OCI-LY3 (cell line): ENCODE measurements at regions not wholly inside any gene's neighbourhood (a gene's known extent, or its start where the extent isn't known, plus 50 kb on each side); places are given as distances from the start of the nearest gene placed in this dataset.

Experiments
- H2AFZ ChIP-seq: fragments of 200-600, 300-600 bp; shearing (Covaris generic); 2 replicates; pipeline ENCODE4 v1.6.0; 2014; ENCODE audit warnings: antibody characterized with exemption, low read depth, low read length
- H3K27ac ChIP-seq: fragments of 200-600, 300-600 bp; sonication (generic); 2 replicates; pipeline ENCODE4 v1.5.1; 2014; ENCODE audit warnings: mild to moderate bottlenecking, low read length, moderate library complexity, mixed read lengths
- H3K27me3 ChIP-seq: fragments of 200-600, 300-600 bp; sonication (generic); 2 replicates; pipeline ENCODE4 v1.6.1; 2014; ENCODE audit warnings: low read depth, low read length, mixed read lengths
- H3K36me3 ChIP-seq: fragments of 200-600, 300-600 bp; sonication (generic); replicated peaks from 2 replicates; pipeline ENCODE3; 2014; ENCODE audit warnings: low read depth, low read length, mixed read lengths
- H3K4me1 ChIP-seq: fragments of 300-600, 200-600 bp; sonication (generic); 2 replicates; pipeline ENCODE4 v1.6.1; 2014; ENCODE audit warnings: low read length, mixed read lengths
- H3K4me2 ChIP-seq: fragments of 200-600, 300-600 bp; sonication (generic); 2 replicates; pipeline ENCODE4 v1.6.1; 2014; ENCODE audit warnings: low read length, mixed read lengths
- H3K4me3 ChIP-seq: fragments of 300-600, 200-600 bp; sonication (generic); 2 replicates; pipeline ENCODE4 v1.5.1; 2014; ENCODE audit warnings: antibody characterized with exemption, mild to moderate bottlenecking, low read length, moderate library complexity
- H3K79me2 ChIP-seq: fragments of 300-600, 200-600 bp; shearing (Covaris generic); 2 replicates; pipeline ENCODE4 v1.6.1; 2014; ENCODE audit warnings: mild to moderate bottlenecking, low read length, mixed read lengths
- H3K9ac ChIP-seq: fragments of 300-600, 200-600 bp; shearing (Covaris generic); 2 replicates; pipeline ENCODE4 v1.6.0; 2014; ENCODE audit warnings: mild to moderate bottlenecking, low read length, moderate library complexity
- H3K9me3 ChIP-seq: fragments of 200-600, 300-600 bp; shearing (Covaris generic); 2 replicates; pipeline ENCODE4 v1.6.1; 2014; ENCODE audit warnings: low read length, mixed read lengths; ENCODE audit not compliant: insufficient read depth
- H4K20me1 ChIP-seq: fragments of 200-600, 300-600 bp; sonication (generic); 2 replicates; pipeline ENCODE4 v1.6.1; 2016; ENCODE audit warnings: low read length, mixed read lengths; ENCODE audit not compliant: insufficient read depth
- EZH2phosphoT487 ChIP-seq: fragments of 200-600 bp; shearing (Covaris generic); IDR thresholded peaks from 2 replicates; pipeline ENCODE4 v1.6.1; 2018; ENCODE audit warnings: antibody characterized with exemption, mixed run types, low read depth
- TF ChIP-seq, protein P1 (sequence below): fragments of 200-600, 300-600 bp; sonication (generic); IDR thresholded peaks from 2 replicates; pipeline ENCODE4 v1.5.1; 2014; ENCODE audit warnings: antibody characterized with exemption, low read length, low read depth

DNA sequence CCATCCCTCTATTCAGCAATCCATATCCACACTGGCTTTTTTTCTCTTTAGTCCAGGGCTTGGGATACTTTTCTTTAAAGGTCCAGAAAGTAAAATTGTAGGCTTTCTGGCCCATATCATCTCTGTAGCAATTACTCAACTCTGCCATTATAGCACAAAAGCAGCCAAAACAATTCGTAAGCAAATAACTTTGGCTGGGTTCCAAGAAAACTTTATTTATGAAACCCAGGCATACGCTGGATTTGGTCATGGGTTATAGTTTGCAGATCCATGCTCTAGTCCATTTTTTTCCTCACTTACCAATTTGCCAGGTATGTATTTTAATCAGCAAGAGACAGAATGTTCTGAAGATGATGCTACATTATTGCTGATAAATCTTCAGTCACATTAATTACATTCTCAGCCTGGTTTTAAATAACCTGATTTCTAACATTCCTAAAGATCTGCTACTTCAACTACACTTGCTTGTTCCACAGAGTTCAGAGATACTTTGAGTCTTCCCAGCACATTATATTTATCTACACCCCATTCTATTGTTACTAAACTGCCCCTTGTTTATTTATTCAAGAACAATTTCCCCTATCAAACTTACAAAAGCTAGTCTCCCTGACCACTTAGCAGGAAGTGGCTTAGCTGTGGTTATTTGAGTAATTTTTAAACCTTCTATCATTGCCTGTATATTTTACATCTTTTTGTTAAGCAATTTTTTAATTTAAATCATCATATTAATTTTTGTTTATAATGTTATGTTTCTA lies 161.0 kb downstream of the ISL1 start:
- Histone ChIP-seq H3K4me1 (no peaks in the 10 kb centered on the region), H3K27me3 (no peaks in the 10 kb centered on the region), H3K4me3 (no peak overlapping the region), H3K9me3 (no peaks in the 10 kb centered on the region), H3K27ac (no peak overlapping the region), H2AFZ (no peak overlapping the region), H3K4me2 (no peak overlapping the region), H3K79me2 (no peaks in the 10 kb centered on the region), H3K36me3 (no peaks in the 10 kb centered on the region), H4K20me1 (no peaks in the 10 kb centered on the region), H3K9ac (no peak overlapping the region)
- no peak for TF ChIP-seq EZH2phosphoT487
- TF ChIP-seq, protein P1, sequence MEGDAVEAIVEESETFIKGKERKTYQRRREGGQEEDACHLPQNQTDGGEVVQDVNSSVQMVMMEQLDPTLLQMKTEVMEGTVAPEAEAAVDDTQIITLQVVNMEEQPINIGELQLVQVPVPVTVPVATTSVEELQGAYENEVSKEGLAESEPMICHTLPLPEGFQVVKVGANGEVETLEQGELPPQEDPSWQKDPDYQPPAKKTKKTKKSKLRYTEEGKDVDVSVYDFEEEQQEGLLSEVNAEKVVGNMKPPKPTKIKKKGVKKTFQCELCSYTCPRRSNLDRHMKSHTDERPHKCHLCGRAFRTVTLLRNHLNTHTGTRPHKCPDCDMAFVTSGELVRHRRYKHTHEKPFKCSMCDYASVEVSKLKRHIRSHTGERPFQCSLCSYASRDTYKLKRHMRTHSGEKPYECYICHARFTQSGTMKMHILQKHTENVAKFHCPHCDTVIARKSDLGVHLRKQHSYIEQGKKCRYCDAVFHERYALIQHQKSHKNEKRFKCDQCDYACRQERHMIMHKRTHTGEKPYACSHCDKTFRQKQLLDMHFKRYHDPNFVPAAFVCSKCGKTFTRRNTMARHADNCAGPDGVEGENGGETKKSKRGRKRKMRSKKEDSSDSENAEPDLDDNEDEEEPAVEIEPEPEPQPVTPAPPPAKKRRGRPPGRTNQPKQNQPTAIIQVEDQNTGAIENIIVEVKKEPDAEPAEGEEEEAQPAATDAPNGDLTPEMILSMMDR: no peak

GRCh38 chr5:51556833-51557232 lies 173.6 kb downstream of the ISL1 start:
- no peak overlapping the region for H3K9ac ChIP-seq
- H3K4me3 ChIP-seq: no peak overlapping the region
- H3K9me3 ChIP-seq: no peaks in the 10 kb centered on the region
- H3K4me2 ChIP-seq: no peak overlapping the region
- H3K4me1 ChIP-seq: no peaks in the 10 kb centered on the region
- no peak overlapping the region for H3K27ac ChIP-seq
- no peaks in the 10 kb centered on the region for H4K20me1 ChIP-seq
- TF ChIP-seq EZH2phosphoT487: no peak
- TF ChIP-seq, protein P1: no peak
- H3K36me3 ChIP-seq: no peaks in the 10 kb centered on the region
- H3K79me2 ChIP-seq: no peaks in the 10 kb centered on the region
- no peak overlapping the region for H2AFZ ChIP-seq
- H3K27me3 ChIP-seq: no peaks in the 10 kb centered on the region

DNA sequence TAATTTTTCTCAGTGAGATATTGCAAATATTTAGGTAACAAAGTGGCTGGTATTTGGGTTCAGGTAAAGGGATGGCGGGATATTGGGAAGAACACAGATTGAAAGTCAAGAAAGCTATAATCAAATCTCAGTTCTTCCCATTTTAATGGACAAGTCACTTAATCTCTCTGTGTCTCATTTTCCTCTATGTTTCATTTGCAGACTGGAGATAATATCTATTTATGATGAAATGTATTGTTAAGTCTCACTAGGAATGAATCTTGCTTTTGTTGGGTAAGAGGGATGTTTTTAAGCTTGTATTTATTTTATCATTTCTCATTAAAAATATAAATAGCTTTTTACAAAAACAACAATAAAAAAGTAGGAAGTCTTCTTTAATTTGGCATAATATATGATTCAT lies 175.4 kb downstream of the ISL1 start:
- no peaks in the 10 kb centered on the region for H3K79me2 ChIP-seq
- TF ChIP-seq EZH2phosphoT487: no peak
- TF ChIP-seq, protein P1: no peak
- H3K4me3 ChIP-seq: no peak overlapping the region

GRCh38 chr5:51559339-51559738 lies 176.1 kb downstream of the ISL1 start:
- Histone ChIP-seq H3K9me3 (no peaks in the 10 kb centered on the region), H3K4me3 (no peak overlapping the region), H3K4me1 (no peaks in the 10 kb centered on the region), H3K79me2 (no peaks in the 10 kb centered on the region), H3K36me3 (no peaks in the 10 kb centered on the region), H2AFZ (no peak overlapping the region), H4K20me1 (no peaks in the 10 kb centered on the region), H3K27ac (no peak overlapping the region), H3K4me2 (no peak overlapping the region), H3K27me3 (no peaks in the 10 kb centered on the region), H3K9ac (no peak overlapping the region)
- TF ChIP-seq, protein P1: no peak
- no peak for TF ChIP-seq EZH2phosphoT487

More for the DNA sequence above, 175.4 kb downstream of the ISL1 start:
- no peaks in the 10 kb centered on the region for H3K27me3 ChIP-seq
- H2AFZ ChIP-seq: no peak overlapping the region
- H3K9me3 ChIP-seq: no peaks in the 10 kb centered on the region
- H3K4me1 ChIP-seq: no peaks in the 10 kb centered on the region
- H4K20me1 ChIP-seq: no peaks in the 10 kb centered on the region
- no peak overlapping the region for H3K27ac ChIP-seq
- no peaks in the 10 kb centered on the region for H3K36me3 ChIP-seq
- no peak overlapping the region for H3K9ac ChIP-seq
- H3K4me2 ChIP-seq: no peak overlapping the region
